ENCODE measurements at regions not wholly inside any gene's neighbourhood (a gene's known extent, or its start where the extent isn't known, plus 50 kb on each side); places are given as distances from the start of the nearest gene placed in this dataset.

DNA sequence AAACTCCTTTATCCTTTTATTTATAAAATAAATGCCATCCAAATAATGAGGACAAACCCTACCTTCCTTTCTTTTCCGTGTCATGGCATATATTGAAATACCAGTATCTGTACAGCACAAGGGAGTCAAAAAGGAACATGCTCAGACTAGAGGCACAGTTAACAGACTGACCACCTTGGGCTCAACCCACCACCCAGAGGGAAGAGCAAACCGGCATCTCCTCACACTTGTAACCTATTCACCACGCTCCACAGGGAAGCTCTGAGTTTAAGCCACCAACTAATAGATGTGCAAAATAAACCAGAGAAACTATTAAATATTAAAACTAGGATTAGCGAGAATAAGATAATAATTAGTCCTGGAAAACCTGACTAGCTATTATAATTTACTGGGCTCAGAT, 112.7 kb downstream of the SIPA1L2 start:
- intact Hi-C loops (cut with DNase I), result no loop called here
- no peak overlapping the region for H3K27ac ChIP-seq
- H3K27me3 ChIP-seq, result no peaks in the 10 kb centered on the region
- no peaks in the 10 kb centered on the region for H3K9me3 ChIP-seq
- 85 to 97% methylated on average over 4 of the region's 4 CpGs for WGBS, 2 donors
- TF ChIP-seq POLR2A (IDR thresholded peaks at IDR 0.05) (no peak), CTCF (IDR thresholded peaks at IDR 0.05) (no peak)
- DNase-seq, result no peak
- peaks cover 5 to 23% (median 6%) of the 10 kb centered on the region in 3 donors for H3K36me3 ChIP-seq
- no peak overlapping the region for H3K4me3 ChIP-seq
- H3K4me1 ChIP-seq, result peaks cover 0 to 12% (median 5%) of the 10 kb centered on the region in 3 donors

DNA sequence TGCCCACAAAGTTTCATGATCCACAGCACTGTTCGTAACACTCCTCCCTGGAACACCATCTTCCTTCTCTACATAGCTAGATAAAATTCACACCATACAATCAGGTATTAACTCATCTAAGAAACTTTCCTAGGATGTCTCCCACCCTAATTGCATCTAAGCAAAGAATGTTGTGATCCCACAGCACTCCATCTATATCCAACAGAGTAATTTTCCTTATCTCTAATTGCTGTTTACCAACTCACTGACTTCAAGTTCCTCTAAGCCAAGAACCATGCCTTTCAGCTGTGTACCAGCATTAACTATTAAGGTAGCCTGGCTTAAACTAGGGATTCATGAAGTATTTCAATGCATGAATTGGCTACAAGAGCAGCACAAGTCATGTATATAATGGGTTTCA, 114.2 kb downstream of the SIPA1L2 start:
- no peak for TF ChIP-seq CTCF (IDR thresholded peaks at IDR 0.05)
- TF ChIP-seq POLR2A (IDR thresholded peaks at IDR 0.05), result no peak
- peaks cover 0 to 8% (median 2%) of the 10 kb centered on the region in 3 donors for H3K4me1 ChIP-seq
- no peaks in the 10 kb centered on the region for H3K27me3 ChIP-seq
- no peak overlapping the region for H3K27ac ChIP-seq
- no peak overlapping the region for H3K4me3 ChIP-seq
- H3K9me3 ChIP-seq, result no peaks in the 10 kb centered on the region
- peaks cover 5 to 23% (median 6%) of the 10 kb centered on the region in 3 donors for H3K36me3 ChIP-seq
- WGBS, 2 donors, result 100% methylated on average over 1 of the region's 1 CpG
- no peak for DNase-seq
- intact Hi-C loops (cut with DNase I), result no loop called here

DNA sequence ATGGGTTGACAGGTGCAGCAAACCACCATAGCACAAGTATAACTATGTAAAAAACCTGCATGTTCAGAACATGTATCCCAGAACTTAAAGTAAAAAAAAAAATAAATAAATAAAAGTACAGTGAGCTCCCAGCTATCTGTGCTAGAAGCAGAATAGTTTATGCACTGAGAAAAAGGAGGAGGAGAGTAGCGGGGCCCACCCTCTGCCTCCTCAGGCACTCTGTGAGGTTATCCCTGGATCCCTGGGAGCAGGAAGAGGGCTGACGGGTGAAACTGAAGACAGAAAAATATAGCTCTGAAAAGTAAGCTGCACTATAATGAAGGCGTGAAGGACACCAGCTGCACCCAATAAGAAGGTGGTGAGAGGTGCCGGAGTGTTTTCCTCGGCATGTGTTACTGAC, 117.2 kb downstream of the SIPA1L2 start:
- peaks cover 5 to 23% (median 6%) of the 10 kb centered on the region in 3 donors for H3K36me3 ChIP-seq
- no peak for DNase-seq
- H3K4me3 ChIP-seq, result no peak overlapping the region
- H3K9me3 ChIP-seq, result no peaks in the 10 kb centered on the region
- no peak overlapping the region for H3K27ac ChIP-seq
- intact Hi-C loops (cut with DNase I), result no loop called here
- no peak for TF ChIP-seq CTCF (IDR thresholded peaks at IDR 0.05)
- no peak for TF ChIP-seq POLR2A (IDR thresholded peaks at IDR 0.05)
- WGBS, 2 donors, result 93 to 96% methylated on average over 5 of the region's 5 CpGs
- H3K27me3 ChIP-seq, result no peaks in the 10 kb centered on the region
- peaks cover 4 to 34% (median 12%) of the 10 kb centered on the region in 3 donors for H3K4me1 ChIP-seq

- Histone ChIP-seq H3K4me1 (peaks cover 4 to 34% (median 12%) of the 10 kb centered on the region in 3 donors), H3K4me3 (no peak overlapping the region), H3K27me3 (no peaks in the 10 kb centered on the region), H3K9me3 (no peaks in the 10 kb centered on the region), H3K36me3 (peaks cover 5 to 23% (median 6%) of the 10 kb centered on the region in 3 donors), H3K27ac (peak overlapping the region in 1 of 4 donors; percentile 2)
- 50 to 90% methylated on average over 1 of the region's 1 CpG for WGBS, 2 donors
- no peak for TF ChIP-seq POLR2A (IDR thresholded peaks at IDR 0.05)
- intact Hi-C loops (cut with DNase I), result no loop called here
- no peak for DNase-seq
These were observed 118.8 kb downstream of the SIPA1L2 start for GRCh38 chr1:232511172-232511571.

DNA sequence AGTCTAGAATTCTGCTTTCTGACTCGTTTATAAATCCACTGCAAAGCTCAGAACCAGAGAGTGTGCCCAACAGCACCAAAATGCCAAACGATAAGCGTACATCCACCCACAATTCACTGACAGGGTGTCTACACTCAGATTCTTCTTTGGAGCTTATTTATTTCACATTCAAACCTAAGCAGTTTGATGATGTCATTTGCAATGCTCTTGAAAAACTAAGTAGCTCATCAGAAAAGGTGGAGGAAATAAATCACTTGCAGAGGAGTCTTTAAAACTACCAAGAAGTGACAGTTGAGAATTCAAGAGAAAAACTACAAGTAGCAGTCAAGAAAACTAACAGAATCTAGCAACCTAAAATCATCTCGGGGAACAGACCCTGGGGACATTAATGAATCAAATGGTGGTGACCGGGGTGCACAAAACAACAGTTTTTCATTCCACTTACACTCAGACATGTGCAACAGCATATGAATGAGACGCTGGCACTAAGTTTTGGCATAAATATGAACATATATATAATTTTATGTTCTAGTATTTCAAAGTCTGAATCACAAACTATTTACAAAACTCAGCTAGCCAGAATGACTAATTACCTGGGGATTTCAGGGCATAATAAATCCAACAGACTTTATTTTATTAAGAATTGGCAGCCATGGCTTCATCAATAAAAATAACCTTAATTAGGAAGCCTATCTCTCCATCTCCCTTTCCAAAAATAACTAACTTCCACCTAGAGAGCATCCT, 119.4 kb downstream of the SIPA1L2 start:
- WGBS, 2 donors, result 55 to 61% methylated on average over 6 of the region's 6 CpGs
- H3K27me3 ChIP-seq, result no peaks in the 10 kb centered on the region
- intact Hi-C loops (cut with DNase I), result no loop called here
- peaks cover 4 to 34% (median 12%) of the 10 kb centered on the region in 3 donors for H3K4me1 ChIP-seq
- H3K9me3 ChIP-seq, result no peaks in the 10 kb centered on the region
- TF ChIP-seq POLR2A (IDR thresholded peaks at IDR 0.05) (no peak), CTCF (IDR thresholded peaks at IDR 0.05) (no peak)
- no peak for DNase-seq
- peak overlapping the region in 1 of 4 donors; percentile 2 for H3K27ac ChIP-seq
- H3K36me3 ChIP-seq, result peaks cover 5 to 23% (median 6%) of the 10 kb centered on the region in 3 donors
- no peak overlapping the region for H3K4me3 ChIP-seq
